Embryonic facial prominence (tissue), 1 donor: ENCODE measurements at regions not wholly inside any gene's neighbourhood (a gene's known extent, or its start where the extent isn't known, plus 50 kb on each side); places are given as distances from the start of the nearest gene placed in this dataset.
"Not testable (repeated sequence)": the region's sequence is repeated elsewhere in the genome, so short reads cannot be mapped to it uniquely, and the experiment has no call there.

Experiments used
- DNase-seq: peaks from one replicate; pipeline ENCODE4 v3.0.0-alpha.2; 2016; ENCODE audit errors: extremely low spot score

- DNase-seq, result no peak
These were observed 105.6 kb downstream of the OXSM start for GRCh38 chr3:25895443-25895842.

- no peak for DNase-seq
These were observed 107.1 kb downstream of the OXSM start for GRCh38 chr3:25897019-25897418.

- DNase-seq, result no peak
These were observed 109.6 kb downstream of the OXSM start for GRCh38 chr3:25899352-25900101.

GRCh38 chr3:25900161-25900560, 110.3 kb downstream of the OXSM start:
- DNase-seq, result no peak

GRCh38 chr3:25901796-25902195, 111.9 kb downstream of the OXSM start:
- no peak for DNase-seq

- DNase-seq, result no peak
These were observed 112.7 kb downstream of the OXSM start for GRCh38 chr3:25902586-25902985.

- no peak for DNase-seq
These were observed 113.7 kb downstream of the OXSM start for GRCh38 chr3:25903371-25904129.

- DNase-seq, result no peak
These were observed 114.3 kb downstream of the OXSM start for GRCh38 chr3:25904206-25904605.

- no peak for DNase-seq
These were observed 116.4 kb downstream of the OXSM start for GRCh38 chr3:25906132-25906906.

- no peak for DNase-seq
These were observed 117.2 kb downstream of the OXSM start for GRCh38 chr3:25907081-25907480.

GRCh38 chr3:25910105-25910504, 120.2 kb downstream of the OXSM start:
- no peak for DNase-seq

- DNase-seq, result no peak
These were observed 121.1 kb downstream of the OXSM start for GRCh38 chr3:25910997-25911396.

- no peak for DNase-seq
These were observed 121.8 kb downstream of the OXSM start for GRCh38 chr3:25911525-25912295.

- DNase-seq, result no peak
These were observed 123.3 kb downstream of the OXSM start for GRCh38 chr3:25913179-25913578.

- no peak for DNase-seq
These were observed 125.8 kb downstream of the OXSM start for GRCh38 chr3:25915673-25916072.

- no peak for DNase-seq
These were observed 126.4 kb downstream of the OXSM start for GRCh38 chr3:25916321-25916720.

- DNase-seq, result not testable (repeated sequence)
These were observed 142.1 kb downstream of the OXSM start for GRCh38 chr3:25931967-25932366.

- no peak for DNase-seq
These were observed 148.9 kb downstream of the OXSM start for GRCh38 chr3:25938566-25939325.

GRCh38 chr3:25940935-25941334, 151.0 kb downstream of the OXSM start:
- no peak for DNase-seq

- no peak for DNase-seq
These were observed 154.4 kb downstream of the OXSM start for GRCh38 chr3:25944329-25944728.

GRCh38 chr3:25945366-25945765, 155.5 kb downstream of the OXSM start:
- no peak for DNase-seq
